ENCODE measurements at regions not wholly inside any gene's neighbourhood (a gene's known extent, or its start where the extent isn't known, plus 50 kb on each side); places are given as distances from the start of the nearest gene placed in this dataset.

- ATAC-seq, result no peak
- peaks cover 13% of the 10 kb centered on the region for H3K9me3 Mint-ChIP-seq
- no peak overlapping the region for H3K4me3 Mint-ChIP-seq
- H3K27me3 Mint-ChIP-seq, result no peaks in the 10 kb centered on the region
- H3K36me3 Mint-ChIP-seq, result no peaks in the 10 kb centered on the region
- no peaks in the 10 kb centered on the region for H3K4me1 Mint-ChIP-seq
- H3K27ac Mint-ChIP-seq, result no peak overlapping the region
Measured at GRCh38 chr4:108247387-108248049, 78.8 kb upstream of the LEF1 start.

GRCh38 chr4:108244606-108245005 is 75.9 kb upstream of the LEF1 start:
- H3K9me3 Mint-ChIP-seq, result peaks cover 9% of the 10 kb centered on the region
- no peak overlapping the region for H3K4me3 Mint-ChIP-seq
- no peaks in the 10 kb centered on the region for H3K27me3 Mint-ChIP-seq
- no peaks in the 10 kb centered on the region for H3K36me3 Mint-ChIP-seq
- no peak for ATAC-seq
- H3K27ac Mint-ChIP-seq, result no peak overlapping the region
- no peaks in the 10 kb centered on the region for H3K4me1 Mint-ChIP-seq

- Mint-ChIP-seq H3K27ac (no peak overlapping the region), H3K27me3 (peaks cover 13% of the 10 kb centered on the region), H3K4me3 (no peak overlapping the region), H3K36me3 (no peaks in the 10 kb centered on the region), H3K4me1 (no peaks in the 10 kb centered on the region), H3K9me3 (no peaks in the 10 kb centered on the region)
- ATAC-seq, result no peak
Measured at GRCh38 chr4:108240366-108240765, 71.6 kb upstream of the LEF1 start.

- Mint-ChIP-seq H3K4me1 (no peaks in the 10 kb centered on the region), H3K27ac (no peak overlapping the region), H3K9me3 (no peaks in the 10 kb centered on the region), H3K4me3 (no peak overlapping the region), H3K27me3 (peaks cover 29% of the 10 kb centered on the region), H3K36me3 (no peaks in the 10 kb centered on the region)
- no peak for ATAC-seq
Measured at GRCh38 chr4:108237693-108238092, 69.0 kb upstream of the LEF1 start.

GRCh38 chr4:108236264-108236663 is 67.5 kb upstream of the LEF1 start:
- no peak overlapping the region for H3K4me3 Mint-ChIP-seq
- no peak overlapping the region for H3K27ac Mint-ChIP-seq
- H3K9me3 Mint-ChIP-seq, result peaks cover 5% of the 10 kb centered on the region
- no peak for ATAC-seq
- peaks cover 29% of the 10 kb centered on the region for H3K27me3 Mint-ChIP-seq
- no peaks in the 10 kb centered on the region for H3K36me3 Mint-ChIP-seq
- H3K4me1 Mint-ChIP-seq, result no peaks in the 10 kb centered on the region

GRCh38 chr4:108227923-108228322 is 59.2 kb upstream of the LEF1 start:
- H3K4me3 Mint-ChIP-seq, result no peak overlapping the region
- ATAC-seq, result no peak
- no peaks in the 10 kb centered on the region for H3K27me3 Mint-ChIP-seq
- peaks cover 7% of the 10 kb centered on the region for H3K9me3 Mint-ChIP-seq
- H3K4me1 Mint-ChIP-seq, result no peaks in the 10 kb centered on the region
- no peaks in the 10 kb centered on the region for H3K36me3 Mint-ChIP-seq
- no peak overlapping the region for H3K27ac Mint-ChIP-seq

- Mint-ChIP-seq H3K27me3 (no peaks in the 10 kb centered on the region), H3K27ac (no peak overlapping the region)
- ATAC-seq, result no peak
Measured at GRCh38 chr4:108224611-108225053, 55.9 kb upstream of the LEF1 start.

GRCh38 chr4:108223313-108223712 is 54.6 kb upstream of the LEF1 start:
- peaks cover 2% of the 10 kb centered on the region for H3K9me3 Mint-ChIP-seq
- H3K4me1 Mint-ChIP-seq, result no peaks in the 10 kb centered on the region
- H3K27ac Mint-ChIP-seq, result no peak overlapping the region
- no peaks in the 10 kb centered on the region for H3K27me3 Mint-ChIP-seq
- no peaks in the 10 kb centered on the region for H3K36me3 Mint-ChIP-seq
- ATAC-seq, result no peak
- H3K4me3 Mint-ChIP-seq, result no peak overlapping the region

More at GRCh38 chr4:108224611-108225053, 55.9 kb upstream of the LEF1 start:
- Mint-ChIP-seq H3K36me3 (no peaks in the 10 kb centered on the region), H3K4me1 (no peaks in the 10 kb centered on the region), H3K9me3 (peaks cover 2% of the 10 kb centered on the region), H3K4me3 (no peak overlapping the region)

- no peak overlapping the region for H3K4me3 Mint-ChIP-seq
- no peak for ATAC-seq
- peaks cover 5% of the 10 kb centered on the region for H3K9me3 Mint-ChIP-seq
- H3K36me3 Mint-ChIP-seq, result no peaks in the 10 kb centered on the region
- H3K4me1 Mint-ChIP-seq, result no peaks in the 10 kb centered on the region
- H3K27ac Mint-ChIP-seq, result no peak overlapping the region
- H3K27me3 Mint-ChIP-seq, result no peaks in the 10 kb centered on the region
Measured at GRCh38 chr4:108219998-108220397, 51.3 kb upstream of the LEF1 start.

Data from stimulated activated memory B cell treated with anti-CD40 and anti-IgM and Interleukin-4, amounts not matched to agents 10 μg/mL and 1 μg/mL and 100 μg/mL, for 72 hours (primary cell).